Smooth muscle cell (in vitro differentiated cells): ENCODE measurements at regions not wholly inside any gene's neighbourhood (a gene's known extent, or its start where the extent isn't known, plus 50 kb on each side); places are given as distances from the start of the nearest gene placed in this dataset.

Experiments
- DNase-seq: peaks from one replicate; lab custom pipeline; 2025; ENCODE audit not compliant: unreplicated experiment; lab: John Stamatoyannopoulos, UW
- H2AFZ ChIP-seq: fragments of 200-600 bp; sonication (generic); 2 replicates; pipeline ENCODE4 v1.6.0; 2016; ENCODE audit warnings: antibody characterized with exemption, low read depth, mild to moderate bottlenecking
- H3F3A ChIP-seq: fragments of 200-600 bp; sonication (generic); 2 replicates; pipeline ENCODE4 v1.6.0; 2017; ENCODE audit warnings: antibody characterized with exemption, low read depth
- H3K27ac ChIP-seq: fragments of 200-600 bp; sonication (generic); 2 replicates; pipeline ENCODE4 v1.5.1; 2016; ENCODE audit warnings: low read depth, mild to moderate bottlenecking
- H3K27me3 ChIP-seq: fragments of 200-600 bp; sonication (generic); 2 replicates; pipeline ENCODE4 v1.6.1; 2016; ENCODE audit warnings: low read depth, mild to moderate bottlenecking
- H3K36me3 ChIP-seq: fragments of 200-600 bp; sonication (generic); 2 replicates; pipeline ENCODE4 v1.5.1; 2016; ENCODE audit warnings: low read depth
- H3K4me1 ChIP-seq: fragments of 200-600 bp; sonication (generic); 2 replicates; pipeline ENCODE4 v1.5.1; 2016; ENCODE audit warnings: low read depth
- H3K4me2 ChIP-seq: fragments of 200-600 bp; sonication (generic); 2 replicates; pipeline ENCODE4 v1.6.0; 2016; ENCODE audit warnings: mild to moderate bottlenecking
- H3K4me3 ChIP-seq: fragments of 200-600 bp; sonication (generic); 2 replicates; pipeline ENCODE4 v1.5.1; 2016; ENCODE audit warnings: mild to moderate bottlenecking
- H3K79me2 ChIP-seq: fragments of 200-600 bp; sonication (generic); 2 replicates; pipeline ENCODE4 v1.6.0; 2016; ENCODE audit warnings: low read depth, mild to moderate bottlenecking
- H3K9ac ChIP-seq: fragments of 200-600 bp; sonication (generic); 2 replicates; pipeline ENCODE4 v1.6.0; 2016; ENCODE audit warnings: low read depth
- H3K9me3 ChIP-seq: fragments of 200-600 bp; sonication (generic); replicated peaks from 2 replicates; pipeline ENCODE4 v1.5.1; 2016; ENCODE audit warnings: low read depth
- H4K20me1 ChIP-seq: fragments of 200-600 bp; sonication (generic); 2 replicates; pipeline ENCODE4 v1.6.0; 2016; ENCODE audit warnings: low read depth
- WGBS: methylation state at CpG from one replicate; pipeline ENCODE4 v1.1.7; 2016; ENCODE audit warnings: low lambda C conversion rate; 5-methylcytosine and 5-hydroxymethylcytosine counted together
- TF ChIP-seq, protein P1 (sequence below): fragments of 200-600 bp; sonication (generic); IDR thresholded peaks from 2 replicates; pipeline ENCODE4 v1.5.1; 2017; ENCODE audit warnings: borderline replicate concordance, mild to moderate bottlenecking, antibody characterized with exemption; ENCODE audit not compliant: insufficient read depth, poor library complexity, severe bottlenecking

DNA sequence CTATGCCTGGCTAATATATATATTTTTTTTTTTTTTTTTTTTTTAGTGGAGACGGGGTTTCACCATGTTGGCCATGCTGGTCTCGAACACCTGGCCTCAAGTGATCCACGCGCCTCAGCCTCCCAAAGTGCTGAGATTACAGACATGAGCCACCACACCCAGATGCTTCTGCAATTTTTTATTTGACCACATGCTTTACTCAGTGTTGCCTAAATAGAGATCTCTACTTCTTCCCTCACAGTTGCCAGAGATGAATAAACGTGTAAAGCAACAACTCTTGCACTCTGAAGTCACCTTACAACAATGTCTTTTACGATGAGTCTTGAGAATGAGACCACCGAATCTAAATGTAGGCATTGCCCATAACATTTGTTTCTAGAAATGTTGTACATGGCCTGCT lies 107.9 kb upstream of the FRMD4A start:
- WGBS, result 89% methylated on average over 7 of the region's 7 CpGs
- no peaks in the 10 kb centered on the region for H4K20me1 ChIP-seq
- no peaks in the 10 kb centered on the region for H3K4me1 ChIP-seq
- TF ChIP-seq, protein P1, sequence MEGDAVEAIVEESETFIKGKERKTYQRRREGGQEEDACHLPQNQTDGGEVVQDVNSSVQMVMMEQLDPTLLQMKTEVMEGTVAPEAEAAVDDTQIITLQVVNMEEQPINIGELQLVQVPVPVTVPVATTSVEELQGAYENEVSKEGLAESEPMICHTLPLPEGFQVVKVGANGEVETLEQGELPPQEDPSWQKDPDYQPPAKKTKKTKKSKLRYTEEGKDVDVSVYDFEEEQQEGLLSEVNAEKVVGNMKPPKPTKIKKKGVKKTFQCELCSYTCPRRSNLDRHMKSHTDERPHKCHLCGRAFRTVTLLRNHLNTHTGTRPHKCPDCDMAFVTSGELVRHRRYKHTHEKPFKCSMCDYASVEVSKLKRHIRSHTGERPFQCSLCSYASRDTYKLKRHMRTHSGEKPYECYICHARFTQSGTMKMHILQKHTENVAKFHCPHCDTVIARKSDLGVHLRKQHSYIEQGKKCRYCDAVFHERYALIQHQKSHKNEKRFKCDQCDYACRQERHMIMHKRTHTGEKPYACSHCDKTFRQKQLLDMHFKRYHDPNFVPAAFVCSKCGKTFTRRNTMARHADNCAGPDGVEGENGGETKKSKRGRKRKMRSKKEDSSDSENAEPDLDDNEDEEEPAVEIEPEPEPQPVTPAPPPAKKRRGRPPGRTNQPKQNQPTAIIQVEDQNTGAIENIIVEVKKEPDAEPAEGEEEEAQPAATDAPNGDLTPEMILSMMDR, result no peak
- no peaks in the 10 kb centered on the region for H3K79me2 ChIP-seq
- H3F3A ChIP-seq, result no peaks in the 10 kb centered on the region
- no peak for DNase-seq
- H2AFZ ChIP-seq, result no peak overlapping the region
- no peak overlapping the region for H3K4me2 ChIP-seq
- H3K36me3 ChIP-seq, result no peaks in the 10 kb centered on the region
- H3K27me3 ChIP-seq, result no peaks in the 10 kb centered on the region
- H3K9me3 ChIP-seq, result no peaks in the 10 kb centered on the region
- no peak overlapping the region for H3K4me3 ChIP-seq
- H3K27ac ChIP-seq, result no peak overlapping the region
- H3K9ac ChIP-seq, result no peak overlapping the region

DNA sequence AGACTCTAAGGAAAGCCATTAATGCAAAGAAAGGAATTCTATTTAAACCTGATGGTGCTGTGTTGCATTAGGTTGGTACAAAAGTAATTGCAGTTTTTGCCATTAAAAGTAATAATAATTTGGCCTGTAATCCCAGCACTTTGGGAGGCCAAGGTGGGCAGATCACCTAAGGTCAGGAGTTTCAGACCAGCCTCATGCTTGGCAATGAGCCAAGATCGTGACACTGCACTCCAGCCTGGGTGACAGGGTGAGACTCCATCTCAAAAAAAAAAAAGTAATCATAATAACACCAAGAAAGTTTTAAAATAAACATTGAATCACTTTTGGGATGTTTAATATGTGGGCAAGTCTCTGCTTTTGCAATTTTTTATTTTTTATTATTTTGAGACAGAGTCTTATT lies 107.3 kb upstream of the FRMD4A start:
- Histone ChIP-seq H3F3A (no peaks in the 10 kb centered on the region), H3K4me3 (no peak overlapping the region), H3K79me2 (no peaks in the 10 kb centered on the region), H4K20me1 (no peaks in the 10 kb centered on the region), H3K27ac (no peak overlapping the region), H3K9me3 (no peaks in the 10 kb centered on the region), H3K4me1 (no peaks in the 10 kb centered on the region), H3K27me3 (no peaks in the 10 kb centered on the region), H3K36me3 (no peaks in the 10 kb centered on the region), H3K9ac (no peak overlapping the region), H3K4me2 (no peak overlapping the region), H2AFZ (no peak overlapping the region)
- 90% methylated on average over 1 of the region's 1 CpG for WGBS
- no peak for DNase-seq
- TF ChIP-seq, protein P1, result no peak

DNA sequence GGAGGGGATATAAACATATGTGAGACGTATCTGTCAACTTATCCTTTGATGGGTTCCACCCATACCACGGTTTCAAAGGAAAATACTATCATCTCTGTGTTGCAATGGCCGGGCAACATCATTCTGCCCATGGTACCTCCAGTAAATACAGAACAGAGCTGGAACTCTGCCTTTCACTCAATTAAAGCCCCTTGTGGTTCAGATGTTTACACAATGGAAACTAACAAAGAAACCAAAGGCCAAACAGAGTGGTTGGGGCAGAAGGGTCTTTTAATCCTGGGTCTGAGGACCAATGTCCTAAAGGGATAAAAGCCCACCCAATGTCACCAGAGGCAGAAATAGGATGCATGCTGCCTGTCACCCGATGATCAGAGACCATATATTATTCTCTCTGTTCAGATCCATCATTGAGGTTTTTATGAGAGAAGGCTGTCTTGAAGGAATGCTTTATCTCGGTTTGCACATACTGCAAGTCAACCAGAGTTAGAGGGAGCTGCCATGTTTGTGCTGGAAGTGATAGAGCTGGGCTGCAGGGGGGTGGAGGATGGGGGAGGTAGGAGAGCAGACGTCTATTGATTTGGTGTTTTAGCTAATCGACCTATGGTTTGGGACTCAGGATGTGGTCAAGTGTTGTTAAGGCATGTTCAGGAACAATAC lies 105.4 kb upstream of the FRMD4A start:
- no peaks in the 10 kb centered on the region for H4K20me1 ChIP-seq
- WGBS, result 73% methylated on average over 7 of the region's 7 CpGs
- no peak overlapping the region for H3K27ac ChIP-seq
- H3K79me2 ChIP-seq, result no peaks in the 10 kb centered on the region
- H3K4me3 ChIP-seq, result no peak overlapping the region
- no peaks in the 10 kb centered on the region for H3F3A ChIP-seq
- no peak overlapping the region for H3K4me2 ChIP-seq
- H3K4me1 ChIP-seq, result no peaks in the 10 kb centered on the region
- no peaks in the 10 kb centered on the region for H3K36me3 ChIP-seq
- TF ChIP-seq, protein P1, result no peak
- H2AFZ ChIP-seq, result no peak overlapping the region
- no peaks in the 10 kb centered on the region for H3K27me3 ChIP-seq
- no peak for DNase-seq
- no peaks in the 10 kb centered on the region for H3K9me3 ChIP-seq
- no peak overlapping the region for H3K9ac ChIP-seq

DNA sequence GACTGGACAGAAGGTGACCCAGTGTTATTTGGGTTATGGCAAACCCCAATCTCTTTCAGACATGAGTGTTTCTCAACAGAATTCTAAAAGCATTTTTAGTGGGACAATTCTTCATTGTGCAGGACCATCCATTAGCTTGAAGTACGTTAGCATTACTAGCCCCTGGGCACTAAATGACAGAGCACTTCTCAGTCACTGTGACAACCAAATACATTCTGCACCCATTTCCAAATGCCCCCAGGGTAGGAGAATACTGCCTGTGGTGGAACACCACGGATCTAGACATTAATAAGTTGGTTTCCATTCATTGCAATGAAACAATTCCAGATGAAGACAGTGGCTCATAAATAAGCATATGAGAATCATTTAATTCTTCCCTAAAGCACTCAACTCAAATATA lies 102.4 kb upstream of the FRMD4A start:
- Histone ChIP-seq H3K27ac (no peak overlapping the region), H2AFZ (no peak overlapping the region), H3K36me3 (no peaks in the 10 kb centered on the region), H4K20me1 (no peaks in the 10 kb centered on the region), H3K4me3 (no peak overlapping the region), H3F3A (no peaks in the 10 kb centered on the region), H3K9me3 (no peaks in the 10 kb centered on the region), H3K9ac (no peak overlapping the region), H3K4me1 (peaks cover 9% of the 10 kb centered on the region), H3K79me2 (no peaks in the 10 kb centered on the region), H3K4me2 (no peak overlapping the region), H3K27me3 (no peaks in the 10 kb centered on the region)
- no peak for DNase-seq
- TF ChIP-seq, protein P1, result no peak
- 44% methylated on average over 2 of the region's 2 CpGs for WGBS
